Posterior cingulate gyrus (tissue), 11 donors: ENCODE measurements at regions not wholly inside any gene's neighbourhood (a gene's known extent, or its start where the extent isn't known, plus 50 kb on each side); places are given as distances from the start of the nearest gene placed in this dataset.
A peak's percentile ranks its signal among the peaks of the same experiment; 100 is the strongest.

ENCODE experiments used
- DNase-seq, 10 donors: peaks; one replicate each; pipeline versions ENCODE4 v3.0.0 to v3.0.0-alpha.2; 2020 to 2021; ENCODE audit warnings: mixed read lengths in 3 of 10
- intact Hi-C: fragments of 100-400 bp; cut with DNase I; formaldehyde crosslinking; loops from one replicate; pipeline ENCODE4 v1.15.1; 2023

DNA sequence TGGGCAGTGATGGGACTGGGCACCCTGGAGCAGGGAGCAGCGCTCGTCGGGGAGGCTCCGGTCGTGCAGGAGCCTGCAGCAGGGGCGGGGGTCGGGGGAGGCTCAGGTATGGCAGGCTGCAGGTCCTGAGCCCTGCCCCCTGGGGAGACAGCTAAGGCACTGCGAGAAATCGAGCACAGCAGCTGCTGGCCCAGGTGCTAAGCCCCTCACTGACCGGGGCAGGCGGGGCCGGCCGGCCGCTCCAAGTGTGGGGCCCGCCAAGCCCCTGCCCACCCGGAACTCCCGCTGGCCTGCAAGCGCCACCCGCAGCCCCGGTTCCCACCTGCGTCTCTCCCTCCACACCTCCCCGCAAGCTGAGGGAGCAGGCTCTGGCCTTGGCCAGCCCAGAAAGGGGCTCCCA, 326.8 kb upstream of the TMTC1 start:
- intact Hi-C loops, result no loop called here
- DNase-seq, result peak in 2 of 10 donors; percentile 66 to 76

DNA sequence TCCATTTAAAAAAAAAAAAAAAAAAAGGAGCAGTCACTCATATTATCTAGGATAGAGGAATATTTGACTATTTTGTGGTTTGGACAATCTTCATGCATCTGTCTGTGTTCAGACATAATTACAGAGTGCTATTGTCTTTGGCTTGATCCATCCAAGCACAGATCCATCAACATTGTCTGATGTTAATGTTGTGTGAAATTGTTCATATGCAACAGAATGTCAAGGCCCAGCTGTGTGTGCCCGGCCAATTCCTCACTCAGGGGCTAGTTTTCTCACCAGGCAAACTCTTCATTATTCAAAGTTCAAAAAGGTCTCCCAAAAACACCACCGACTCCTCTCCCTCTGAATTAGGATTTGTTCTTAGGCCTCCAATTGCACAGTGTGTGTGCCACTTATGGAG, 324.9 kb upstream of the TMTC1 start:
- intact Hi-C loops, result no loop called here
- no peak for DNase-seq

DNA sequence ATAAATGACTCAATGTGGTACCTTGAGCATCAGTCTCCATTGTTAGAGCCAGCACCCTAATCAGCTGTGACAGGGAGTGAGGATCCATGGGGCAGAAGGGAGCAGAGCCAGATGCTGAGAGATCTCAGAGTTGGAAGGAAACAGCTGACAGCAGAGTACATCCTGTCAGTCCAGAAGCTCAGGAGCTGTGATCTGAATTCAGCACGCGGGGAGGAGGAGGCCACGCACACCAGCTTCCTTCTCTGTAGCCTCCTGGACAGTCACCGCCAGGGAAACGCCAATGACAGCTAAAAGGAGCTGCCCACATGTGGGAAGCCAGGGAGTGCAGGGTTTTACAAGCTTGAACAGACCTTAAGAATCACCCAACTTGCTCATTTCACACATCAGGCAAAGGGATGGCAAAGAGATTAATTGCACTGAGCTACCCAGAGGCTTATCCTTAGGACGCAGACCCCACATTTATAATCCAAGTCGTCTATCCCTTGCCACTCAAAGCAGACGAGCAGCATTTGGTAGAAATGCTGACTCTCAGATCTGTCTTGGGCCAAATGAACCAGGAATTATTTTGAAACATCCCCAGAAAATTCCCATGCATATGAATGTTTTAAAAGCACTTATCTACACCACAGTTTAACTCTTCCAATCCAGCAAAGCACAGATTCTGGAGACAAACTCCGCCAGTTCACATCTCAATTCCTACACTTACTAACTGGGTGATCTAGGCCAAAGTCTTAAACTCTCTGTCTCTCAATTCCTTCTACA, 322.6 kb upstream of the TMTC1 start:
- peak in 1 of 10 donors; percentile 69 for DNase-seq
- intact Hi-C loops, result no loop called here

DNA sequence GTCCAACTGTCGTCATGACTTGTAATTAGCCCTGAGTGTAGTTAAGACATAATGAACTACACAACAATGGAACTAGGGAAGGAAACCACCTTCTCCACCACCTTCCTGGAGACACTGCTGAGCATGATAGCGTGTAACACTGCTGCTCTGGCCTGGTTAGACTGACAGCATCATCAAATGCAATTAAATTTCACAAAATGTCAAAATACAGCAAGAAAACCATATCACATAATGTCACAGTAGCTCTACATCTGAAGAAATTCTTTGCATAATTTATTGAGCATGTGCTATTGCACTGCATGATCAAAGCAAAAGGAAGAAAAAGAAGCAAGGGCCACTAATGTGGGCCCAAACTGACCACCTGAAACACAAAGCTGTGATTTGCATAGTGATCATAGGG, 321.8 kb upstream of the TMTC1 start:
- no peak for DNase-seq
- intact Hi-C loops, result no loop called here

DNA sequence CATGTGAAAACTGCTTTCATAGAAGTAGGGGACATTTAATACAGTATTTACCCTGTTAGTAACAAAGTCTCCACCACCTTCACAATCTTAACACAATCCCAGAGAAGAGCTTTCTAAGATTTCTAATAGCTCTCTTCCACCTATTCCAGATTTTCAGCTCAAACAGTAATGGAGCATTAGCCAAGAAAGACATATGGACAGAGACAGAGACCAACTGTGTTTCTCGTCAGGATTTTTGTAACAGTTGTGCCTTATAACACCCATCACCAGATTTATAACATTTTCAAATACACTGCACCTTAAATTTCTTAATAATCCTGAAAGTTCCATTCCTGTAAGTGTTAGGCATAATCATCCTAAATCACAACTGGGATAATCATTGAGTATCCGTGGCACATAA, 321.2 kb upstream of the TMTC1 start:
- intact Hi-C loops, result no loop called here
- DNase-seq, result no peak

DNA sequence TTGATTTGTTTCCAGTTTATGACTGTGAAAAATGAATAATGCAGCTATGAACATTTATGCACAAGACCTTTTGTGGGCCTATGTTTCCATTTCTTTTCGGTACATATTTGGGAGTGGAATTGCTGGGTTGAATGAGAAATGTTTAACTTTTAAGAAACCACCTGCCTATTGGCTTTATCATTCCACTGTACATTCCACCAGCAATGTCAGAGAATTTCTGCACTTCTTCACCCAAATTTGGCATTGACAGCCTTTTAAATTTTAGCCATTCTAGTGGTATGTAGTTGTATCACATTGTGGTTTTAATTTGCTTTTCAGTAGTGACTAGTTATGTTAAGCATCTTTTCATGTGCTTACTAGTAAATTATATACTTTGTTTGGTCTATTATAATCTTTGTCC, 317.0 kb upstream of the TMTC1 start:
- intact Hi-C loops, result no loop called here
- DNase-seq, result no peak

DNA sequence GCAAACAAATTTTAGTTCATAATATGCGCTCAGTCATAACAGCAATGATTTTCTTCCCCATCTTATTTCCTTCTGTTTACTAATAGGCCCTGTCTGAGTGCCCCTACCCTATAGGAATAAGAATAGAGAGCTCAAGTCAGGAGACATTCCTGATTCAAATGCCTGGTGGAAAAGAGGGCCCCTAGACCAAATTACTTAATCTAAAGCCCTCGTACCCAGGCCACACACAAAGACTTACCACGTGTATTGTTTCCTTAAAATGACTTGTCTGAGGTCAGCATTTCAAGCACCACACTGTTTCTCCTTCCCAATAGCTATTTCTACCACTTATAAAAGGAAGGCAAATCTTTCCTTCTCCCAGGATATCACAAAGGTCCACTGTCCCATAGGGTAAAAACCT, 314.9 kb upstream of the TMTC1 start:
- intact Hi-C loops, result no loop called here
- no peak for DNase-seq

DNA sequence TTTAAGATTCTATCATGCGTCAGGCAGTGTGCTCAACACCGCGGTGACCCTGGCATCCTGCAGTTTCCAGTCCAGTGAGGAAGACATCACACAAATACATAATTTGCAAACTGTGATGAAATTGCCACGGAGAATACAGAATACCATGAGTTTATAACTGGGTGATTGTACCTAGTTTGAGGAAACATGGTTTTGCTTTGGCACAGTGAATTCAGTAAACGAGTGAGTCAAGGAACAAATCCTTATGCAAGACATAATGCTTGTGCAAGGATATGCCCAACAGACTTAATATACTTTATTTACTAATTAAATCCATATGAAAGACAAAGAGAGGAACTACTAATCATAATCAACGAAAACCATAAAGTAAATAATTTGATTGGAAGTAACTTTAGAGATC, 311.8 kb upstream of the TMTC1 start:
- DNase-seq, result no peak
- intact Hi-C loops, result no loop called here

DNA sequence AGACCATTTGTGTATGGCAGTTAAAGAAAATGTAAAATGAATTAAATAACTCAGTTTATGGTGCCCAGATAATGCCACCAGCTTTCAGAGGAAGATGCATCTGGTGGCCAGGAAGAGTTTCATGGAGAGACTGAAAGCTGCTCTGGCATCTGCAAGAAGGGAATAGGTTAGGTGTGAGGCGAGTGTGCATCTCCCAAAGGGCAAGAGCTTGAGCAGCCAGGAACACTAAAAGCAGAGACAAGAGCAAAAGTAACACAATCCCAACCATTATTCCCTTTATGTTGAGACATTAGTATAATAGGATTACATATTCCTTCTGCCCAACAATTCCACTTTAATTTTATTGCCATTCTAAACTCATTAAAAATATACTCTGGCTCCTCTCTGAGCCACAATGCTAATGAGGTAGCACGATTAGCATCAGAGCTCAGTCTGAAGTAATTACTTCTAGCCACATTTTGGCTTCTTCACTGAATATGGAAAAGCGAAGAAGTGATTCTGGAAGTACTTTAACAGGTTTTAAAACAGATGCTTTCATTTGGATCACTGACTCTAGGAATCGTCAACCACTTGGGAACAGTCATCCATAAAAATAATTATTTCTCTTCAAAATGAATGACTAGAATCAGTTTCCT, 309.4 kb upstream of the TMTC1 start:
- intact Hi-C loops, result no loop called here
- no peak for DNase-seq

DNA sequence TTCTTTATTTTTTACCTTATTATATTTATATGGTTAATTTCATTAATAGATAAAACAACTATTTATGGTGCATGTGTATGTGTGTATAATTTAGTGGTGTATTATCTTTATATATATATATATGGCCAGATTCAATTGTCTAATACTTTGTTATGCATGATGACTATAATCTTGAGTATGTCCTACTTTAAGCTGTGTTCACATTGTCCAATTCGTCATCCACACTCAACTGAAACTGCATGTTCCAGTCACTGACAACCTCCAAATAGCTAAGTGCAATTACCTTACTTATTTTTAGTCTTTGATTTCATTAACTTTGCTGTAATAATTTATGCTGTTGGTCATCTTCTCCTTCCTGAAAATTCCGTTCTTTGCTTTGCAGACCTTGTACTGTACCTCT, 306.5 kb upstream of the TMTC1 start:
- DNase-seq, result no peak
- intact Hi-C loops, result no loop called here

DNA sequence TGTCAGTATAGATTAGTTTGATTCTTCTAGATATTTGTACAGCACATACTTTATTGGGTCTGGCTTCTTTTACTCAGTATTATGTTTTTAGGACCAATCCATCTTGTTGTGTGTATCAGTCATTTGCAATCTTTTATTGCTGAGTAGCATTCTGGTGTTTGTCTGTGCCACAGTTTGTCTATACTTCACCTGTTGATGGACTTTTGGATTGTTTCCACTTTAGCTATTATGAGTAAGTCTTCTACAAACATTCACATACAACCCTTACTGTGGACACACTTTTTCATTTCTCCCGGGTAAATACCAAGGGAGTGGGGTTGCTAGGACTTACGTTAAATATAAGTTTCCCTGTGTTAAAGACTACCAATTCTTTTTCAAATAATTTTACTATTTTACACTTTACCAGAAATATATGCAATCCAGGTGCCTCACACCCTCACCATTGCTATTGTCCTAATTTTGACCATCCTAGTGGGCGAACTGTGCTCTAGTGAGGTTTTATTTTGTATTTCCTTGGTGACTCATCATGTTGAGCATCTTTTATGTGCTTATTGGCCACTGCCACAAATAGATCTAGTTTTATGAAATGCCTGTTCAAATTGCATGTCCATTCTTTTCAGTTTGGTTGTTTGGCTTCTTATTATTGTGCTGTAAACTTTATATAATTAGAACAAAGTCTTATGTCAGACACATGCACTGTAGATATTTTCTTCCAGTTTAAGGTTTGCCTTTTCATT, 304.7 kb upstream of the TMTC1 start:
- intact Hi-C loops, result no loop called here
- DNase-seq, result no peak

DNA sequence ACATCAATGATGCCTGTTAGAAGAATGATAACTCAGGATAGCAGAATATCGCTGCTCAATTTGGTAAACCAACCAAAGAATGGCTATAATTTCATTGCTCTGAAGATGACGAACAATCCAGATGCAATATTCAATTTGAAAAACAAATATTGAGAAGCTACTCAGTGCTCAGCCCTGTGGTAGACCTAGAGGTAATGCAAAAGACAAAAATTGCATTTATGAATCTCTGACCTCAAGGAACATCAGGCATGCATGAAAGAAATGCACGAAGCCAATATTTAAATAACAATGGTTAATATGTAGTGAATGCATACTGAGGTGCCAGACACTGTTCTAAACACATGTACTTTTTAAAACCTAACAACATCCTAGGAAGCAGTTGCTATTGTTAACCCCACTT, 298.6 kb upstream of the TMTC1 start:
- intact Hi-C loops, result no loop called here
- DNase-seq, result no peak

DNA sequence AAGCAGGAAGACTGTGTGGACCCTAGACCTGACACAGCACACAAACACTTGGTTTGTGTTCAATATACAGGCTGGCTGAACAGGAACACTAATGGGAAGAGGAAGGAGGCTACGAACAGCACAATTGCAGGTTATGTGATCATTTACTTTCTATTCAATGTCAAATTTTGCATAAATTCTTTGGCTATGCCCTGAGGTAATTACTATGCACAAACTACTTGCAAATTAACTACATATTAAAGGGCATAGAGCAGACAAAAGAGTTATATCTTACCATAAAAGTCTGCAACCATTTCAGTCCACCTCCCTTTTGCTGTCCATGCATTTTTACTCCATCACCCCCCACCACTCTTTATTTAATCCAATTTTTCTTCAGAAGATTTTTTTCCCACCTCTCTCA, 291.2 kb upstream of the TMTC1 start:
- DNase-seq, result no peak

DNA sequence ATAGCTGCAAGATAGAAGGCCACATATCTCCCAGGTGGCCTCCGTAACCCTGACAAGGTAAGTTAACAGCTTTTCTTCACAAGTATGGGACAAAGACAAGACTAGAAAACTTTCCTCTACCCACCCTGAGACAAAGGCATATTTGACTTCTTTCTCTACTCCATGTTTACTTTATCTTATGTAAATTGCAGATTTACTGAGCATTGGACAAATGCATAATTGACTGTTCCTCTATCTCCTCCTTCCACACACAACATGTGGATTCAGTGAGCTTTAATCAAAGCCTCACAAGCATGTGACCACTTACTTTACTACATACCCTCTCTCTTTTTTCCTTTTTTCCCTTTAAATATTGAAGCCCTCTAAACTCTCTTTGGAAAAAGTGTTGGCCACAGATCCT, 289.1 kb upstream of the TMTC1 start:
- no peak for DNase-seq
- intact Hi-C loops, result no loop called here

More for the DNA sequence above, 291.2 kb upstream of the TMTC1 start:
- intact Hi-C loops, result no loop called here

DNA sequence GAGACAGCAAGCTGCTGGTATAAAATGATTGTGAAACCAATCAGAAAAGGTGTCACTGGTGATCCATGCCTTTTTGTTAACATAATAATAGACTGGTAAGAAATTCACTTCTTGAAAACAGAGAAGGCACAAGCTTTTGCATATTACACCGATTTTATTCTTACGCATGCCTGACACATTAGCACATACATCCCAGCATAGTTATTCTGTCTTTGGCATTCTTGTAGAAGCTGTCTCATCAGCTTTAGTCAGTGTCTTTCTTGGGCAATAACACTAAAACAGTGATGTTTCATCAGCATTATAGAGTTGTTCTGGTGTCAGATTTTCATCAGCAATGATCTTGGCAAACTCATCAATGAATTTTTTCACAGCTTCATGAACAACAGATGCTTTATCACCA, 283.4 kb upstream of the TMTC1 start:
- no peak for DNase-seq
- intact Hi-C loops, result no loop called here

DNA sequence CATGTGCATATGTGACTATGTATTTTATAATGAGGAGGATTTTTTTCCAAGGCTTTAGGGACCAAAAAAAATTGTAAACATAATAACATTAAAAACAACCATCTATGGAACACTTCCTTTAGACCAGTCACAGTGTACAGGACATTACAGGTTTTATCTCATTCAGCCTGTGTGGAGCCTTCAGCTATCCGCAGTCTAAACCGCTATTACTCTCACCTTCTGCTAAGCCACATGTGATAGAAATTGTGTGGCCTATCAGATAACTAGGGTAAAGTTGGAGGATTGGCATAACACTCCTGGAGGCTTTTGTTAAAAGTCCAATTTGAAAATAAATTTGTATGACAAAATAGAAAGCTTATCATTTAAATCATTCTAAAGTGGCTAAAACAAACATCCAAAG, 281.2 kb upstream of the TMTC1 start:
- intact Hi-C loops, result no loop called here

DNA sequence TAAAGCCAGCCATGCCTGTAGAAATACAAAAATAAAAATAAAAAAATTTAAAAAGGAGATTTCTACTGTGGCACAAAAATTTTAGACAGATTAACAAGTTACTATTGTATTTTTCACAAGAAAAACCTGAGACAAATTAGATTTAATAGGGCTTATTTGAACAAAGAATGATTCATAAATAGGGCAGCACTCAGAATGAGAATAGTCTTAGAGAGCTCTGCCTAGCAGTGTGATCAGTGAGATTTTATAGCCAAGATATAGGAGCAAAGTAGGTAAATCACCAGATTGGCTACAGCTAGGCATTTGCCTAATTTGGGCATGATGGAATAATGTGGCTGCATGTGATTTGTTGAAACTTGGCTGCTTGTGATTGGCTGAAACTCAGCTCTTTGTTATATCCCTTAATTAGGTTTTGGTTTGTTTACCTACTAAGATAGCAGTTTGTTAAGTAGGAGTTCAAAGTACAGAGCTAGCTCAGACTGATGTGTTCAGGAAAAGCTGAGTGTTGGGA, 279.7 kb upstream of the TMTC1 start:
- intact Hi-C loops, result no loop called here
- DNase-seq, result no peak

More for the DNA sequence above, 281.2 kb upstream of the TMTC1 start:
- no peak for DNase-seq

DNA sequence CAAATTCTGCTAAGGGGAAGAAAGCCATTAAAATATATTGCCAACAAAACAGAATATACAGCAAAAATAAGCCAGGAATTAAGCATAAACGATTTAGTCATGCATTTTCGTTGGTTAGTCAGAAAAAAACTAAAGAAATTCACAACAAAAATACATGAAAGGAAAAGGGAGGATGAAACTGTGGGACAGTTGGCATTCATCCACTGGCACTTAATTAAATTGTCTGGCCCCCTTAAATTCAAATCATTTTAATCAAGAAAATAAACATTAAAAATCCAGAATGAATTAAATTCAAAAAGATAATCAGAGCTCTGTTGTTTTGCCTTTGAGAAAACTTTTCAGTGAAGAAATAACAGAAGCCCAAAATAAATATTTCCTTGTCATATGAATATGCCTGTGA, 264.6 kb upstream of the TMTC1 start:
- intact Hi-C loops, result no loop called here
- no peak for DNase-seq

DNA sequence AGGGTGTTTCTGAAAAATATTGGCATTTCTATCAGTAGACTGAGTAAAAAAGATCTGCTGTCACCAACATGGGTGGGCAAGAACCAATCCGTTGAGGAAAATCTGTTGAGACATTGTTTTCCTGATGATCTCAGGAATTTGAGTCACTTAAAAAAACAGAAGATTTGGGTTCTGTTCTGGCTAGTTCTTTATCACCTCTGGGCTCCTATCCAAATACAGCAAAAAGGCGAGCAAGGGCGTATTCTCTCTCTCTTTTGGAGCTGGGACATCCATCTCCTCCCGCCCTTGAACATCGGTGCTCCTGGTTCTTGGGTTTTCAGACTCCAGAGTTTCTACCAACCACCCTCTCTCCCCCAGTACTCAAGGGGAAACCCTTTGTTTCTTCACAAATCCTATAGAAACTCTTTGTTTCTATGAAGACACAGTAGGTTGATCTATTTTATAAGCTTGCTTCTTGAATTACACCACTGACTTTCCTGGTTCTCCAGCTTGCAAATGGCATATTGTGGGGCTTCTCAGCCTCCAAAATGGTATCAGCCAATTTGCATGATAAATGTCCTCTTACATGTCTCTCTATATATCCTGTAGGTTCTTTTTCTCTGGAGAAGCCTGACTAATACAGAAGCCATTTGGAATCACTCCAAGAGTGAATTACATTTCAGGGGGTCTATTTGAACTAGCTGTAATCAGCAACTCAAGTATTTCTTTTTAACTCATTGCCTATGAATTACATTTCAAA, 263.9 kb upstream of the TMTC1 start:
- intact Hi-C loops, result no loop called here
- no peak for DNase-seq

DNA sequence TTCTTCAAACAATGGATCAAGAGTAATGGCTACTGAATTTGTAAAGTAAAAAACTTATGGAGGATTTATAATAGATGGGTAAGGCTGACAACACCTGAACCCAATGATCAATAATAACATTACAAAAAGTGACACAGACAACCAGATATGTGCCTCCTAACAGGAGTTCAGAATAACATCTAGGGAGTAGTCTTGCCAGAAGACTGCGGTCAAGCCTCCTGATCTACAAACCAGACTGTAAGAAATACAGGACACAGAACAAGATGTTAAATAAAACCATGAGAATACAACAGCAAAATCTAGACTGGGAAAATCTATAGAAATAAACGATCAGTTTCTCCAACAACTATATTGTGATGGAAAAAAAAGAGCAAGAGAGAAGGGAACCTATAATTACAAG, 262.6 kb upstream of the TMTC1 start:
- intact Hi-C loops, result no loop called here
- no peak for DNase-seq

DNA sequence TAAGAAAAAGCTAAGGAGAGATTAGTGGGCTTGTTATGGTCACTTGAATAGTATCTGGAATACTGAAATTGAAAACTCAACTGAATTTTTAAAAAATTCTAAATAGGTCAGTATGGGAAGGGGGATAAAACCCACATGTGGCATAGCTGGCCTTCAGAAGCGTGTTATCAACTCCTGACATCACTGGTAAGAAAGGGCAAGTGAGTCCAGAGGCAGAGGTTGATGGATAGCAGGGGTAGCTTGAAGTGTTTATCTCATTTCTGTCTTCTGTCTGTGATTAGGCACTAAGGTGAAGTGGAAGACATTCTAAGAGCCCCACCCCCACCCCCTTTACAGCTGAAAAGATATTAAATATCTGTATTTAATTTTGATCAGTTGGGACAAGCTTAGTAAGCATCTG, 261.4 kb upstream of the TMTC1 start:
- intact Hi-C loops, result no loop called here
- DNase-seq, result no peak
